ENCODE measurements at regions not wholly inside any gene's neighbourhood (a gene's known extent, or its start where the extent isn't known, plus 50 kb on each side); places are given as distances from the start of the nearest gene placed in this dataset.
A peak's percentile ranks its signal among the peaks of the same experiment; 100 is the strongest.
"Not testable (repeated sequence)": the region's sequence is repeated elsewhere in the genome, so short reads cannot be mapped to it uniquely, and the experiment has no call there.

- DNase-seq (ENCODE audit: low spot score), result no peak
These were observed 208.1 kb upstream of the CDKN2B start for GRCh38 chr9:22217254-22217653.

GRCh38 chr9:22225856-22226255 is 216.8 kb upstream of the CDKN2B start:
- not testable (repeated sequence) for DNase-seq (ENCODE audit: low spot score)

GRCh38 chr9:22227986-22228385 is 218.6 kb upstream of the DMRTA1 start:
- no peak for DNase-seq (ENCODE audit: low spot score)

GRCh38 chr9:22228542-22228941 is 218.1 kb upstream of the DMRTA1 start:
- DNase-seq (ENCODE audit: low spot score), result peak; percentile 19

- no peak for DNase-seq (ENCODE audit: low spot score)
These were observed 217.6 kb upstream of the DMRTA1 start for GRCh38 chr9:22229069-22229468.

- DNase-seq (ENCODE audit: low spot score), result not testable (repeated sequence)
These were observed 215.3 kb upstream of the DMRTA1 start for GRCh38 chr9:22231309-22231708.

GRCh38 chr9:22232971-22233370 is 213.7 kb upstream of the DMRTA1 start:
- DNase-seq (ENCODE audit: low spot score), result no peak

GRCh38 chr9:22237497-22238363 is 208.9 kb upstream of the DMRTA1 start:
- DNase-seq (ENCODE audit: low spot score), result peak; percentile 63

GRCh38 chr9:22238809-22239684 is 207.6 kb upstream of the DMRTA1 start:
- peak; percentile 31 for DNase-seq (ENCODE audit: low spot score)

- DNase-seq (ENCODE audit: low spot score), result peak; percentile 19
These were observed 206.0 kb upstream of the DMRTA1 start for GRCh38 chr9:22240619-22241018.

- no peak for DNase-seq (ENCODE audit: low spot score)
These were observed 205.6 kb upstream of the DMRTA1 start for GRCh38 chr9:22241024-22241423.

GRCh38 chr9:22241611-22242010 is 205.0 kb upstream of the DMRTA1 start:
- DNase-seq (ENCODE audit: low spot score), result no peak

GRCh38 chr9:22244139-22245011 is 202.2 kb upstream of the DMRTA1 start:
- DNase-seq (ENCODE audit: low spot score), result peak; percentile 47

GRCh38 chr9:22255337-22255736 is 191.3 kb upstream of the DMRTA1 start:
- no peak for DNase-seq (ENCODE audit: low spot score)

- no peak for DNase-seq (ENCODE audit: low spot score)
These were observed 190.2 kb upstream of the DMRTA1 start for GRCh38 chr9:22256381-22256780.

- no peak for DNase-seq (ENCODE audit: low spot score)
These were observed 189.4 kb upstream of the DMRTA1 start for GRCh38 chr9:22257026-22257816.

- no peak for DNase-seq (ENCODE audit: low spot score)
These were observed 181.6 kb upstream of the DMRTA1 start for GRCh38 chr9:22265038-22265437.

GRCh38 chr9:22265534-22265933 is 181.1 kb upstream of the DMRTA1 start:
- DNase-seq (ENCODE audit: low spot score), result no peak

- DNase-seq (ENCODE audit: low spot score), result no peak
These were observed 172.1 kb upstream of the DMRTA1 start for GRCh38 chr9:22274477-22274876.

- DNase-seq (ENCODE audit: low spot score), result peak; percentile 8
These were observed 168.2 kb upstream of the DMRTA1 start for GRCh38 chr9:22278426-22278825.

- DNase-seq (ENCODE audit: low spot score), result no peak
These were observed 167.0 kb upstream of the DMRTA1 start for GRCh38 chr9:22279636-22280035.

Measured in GM03348 (cell line).